GM13976 (cell line): ENCODE measurements at regions not wholly inside any gene's neighbourhood (a gene's known extent, or its start where the extent isn't known, plus 50 kb on each side); places are given as distances from the start of the nearest gene placed in this dataset.
"Not testable (repeated sequence)": the region's sequence is repeated elsewhere in the genome, so short reads cannot be mapped to it uniquely, and the experiment has no call there.

Experiments used
- DNase-seq: peaks from one replicate; pipeline ENCODE4 v3.0.0; 2012; ENCODE audit warnings: low spot score
- in situ Hi-C: fragments of 300-500 bp; cut with MboI; formaldehyde crosslinking; loops from one replicate; pipeline ENCODE4 v1.12.0; 2022; ENCODE audit warnings: low sequenced_read_pairs, mixed read lengths, inconsistent platforms; ENCODE audit not compliant: unreplicated experiment
- TF ChIP-seq, protein P1 (sequence below): IDR thresholded peaks from 2 replicates; pipeline ENCODE4 v1.5.1; 2012; ENCODE audit warnings: borderline replicate concordance, mild to moderate bottlenecking; ENCODE audit not compliant: insufficient read depth; ENCODE audit errors: extremely low read depth, missing control alignments, control extremely low read depth

DNA sequence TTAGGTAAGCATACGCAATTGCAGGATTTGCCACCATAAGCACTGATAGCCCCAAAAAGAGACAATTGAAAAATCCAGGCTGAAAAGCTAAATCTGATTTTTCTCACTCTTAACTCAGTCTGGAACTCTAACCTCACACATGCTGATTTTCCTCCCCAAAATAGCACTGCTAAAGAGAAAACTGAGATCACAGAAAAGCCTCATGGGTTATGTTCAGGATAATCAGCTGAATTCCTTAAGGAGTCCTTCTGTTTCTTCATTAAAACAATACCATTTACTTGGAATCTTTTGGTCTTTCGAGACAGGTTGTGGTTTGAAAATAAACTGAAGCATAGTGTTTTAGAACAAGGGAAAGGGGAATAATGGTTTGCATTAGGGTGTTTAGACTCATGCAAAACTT, 144.3 kb upstream of the LRRN1 start:
- TF ChIP-seq, protein P1, sequence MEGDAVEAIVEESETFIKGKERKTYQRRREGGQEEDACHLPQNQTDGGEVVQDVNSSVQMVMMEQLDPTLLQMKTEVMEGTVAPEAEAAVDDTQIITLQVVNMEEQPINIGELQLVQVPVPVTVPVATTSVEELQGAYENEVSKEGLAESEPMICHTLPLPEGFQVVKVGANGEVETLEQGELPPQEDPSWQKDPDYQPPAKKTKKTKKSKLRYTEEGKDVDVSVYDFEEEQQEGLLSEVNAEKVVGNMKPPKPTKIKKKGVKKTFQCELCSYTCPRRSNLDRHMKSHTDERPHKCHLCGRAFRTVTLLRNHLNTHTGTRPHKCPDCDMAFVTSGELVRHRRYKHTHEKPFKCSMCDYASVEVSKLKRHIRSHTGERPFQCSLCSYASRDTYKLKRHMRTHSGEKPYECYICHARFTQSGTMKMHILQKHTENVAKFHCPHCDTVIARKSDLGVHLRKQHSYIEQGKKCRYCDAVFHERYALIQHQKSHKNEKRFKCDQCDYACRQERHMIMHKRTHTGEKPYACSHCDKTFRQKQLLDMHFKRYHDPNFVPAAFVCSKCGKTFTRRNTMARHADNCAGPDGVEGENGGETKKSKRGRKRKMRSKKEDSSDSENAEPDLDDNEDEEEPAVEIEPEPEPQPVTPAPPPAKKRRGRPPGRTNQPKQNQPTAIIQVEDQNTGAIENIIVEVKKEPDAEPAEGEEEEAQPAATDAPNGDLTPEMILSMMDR, result no peak
- no peak for DNase-seq
- in situ Hi-C loops, result no loop called here

DNA sequence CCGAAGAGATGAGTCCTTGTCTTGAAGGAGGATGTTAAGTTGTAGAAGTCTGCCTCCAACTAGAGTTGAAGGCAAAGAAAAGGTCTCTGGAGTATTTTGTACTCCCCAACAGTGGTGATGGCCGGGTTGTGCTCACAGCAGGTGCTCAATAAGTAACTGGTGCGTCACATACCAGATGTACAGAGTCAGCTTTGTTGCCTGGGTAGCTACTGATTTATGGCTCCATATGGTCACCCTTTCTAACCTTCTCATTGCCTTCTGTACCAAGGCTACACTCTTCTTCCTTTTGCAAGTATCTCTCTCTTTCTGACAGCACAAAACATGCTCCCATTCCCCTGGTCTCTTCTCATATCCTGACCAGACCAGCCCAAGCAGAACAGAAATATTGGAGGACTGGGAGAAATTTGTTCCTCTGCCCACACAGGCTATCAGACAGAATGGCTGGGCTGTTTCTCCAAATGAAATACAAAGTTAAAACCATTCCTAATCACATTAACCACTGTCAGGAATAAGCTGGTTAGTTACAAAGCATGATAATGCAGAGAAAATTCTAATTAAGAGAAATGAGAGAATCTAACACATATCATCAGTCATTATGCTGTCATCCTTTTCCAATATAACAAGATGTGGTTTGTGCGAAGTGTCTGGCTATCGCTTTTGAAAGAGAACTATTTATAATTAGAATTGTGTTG, 150.1 kb upstream of the LRRN1 start:
- TF ChIP-seq, protein P1, result no peak
- in situ Hi-C loops, result no loop called here
- DNase-seq, result no peak

DNA sequence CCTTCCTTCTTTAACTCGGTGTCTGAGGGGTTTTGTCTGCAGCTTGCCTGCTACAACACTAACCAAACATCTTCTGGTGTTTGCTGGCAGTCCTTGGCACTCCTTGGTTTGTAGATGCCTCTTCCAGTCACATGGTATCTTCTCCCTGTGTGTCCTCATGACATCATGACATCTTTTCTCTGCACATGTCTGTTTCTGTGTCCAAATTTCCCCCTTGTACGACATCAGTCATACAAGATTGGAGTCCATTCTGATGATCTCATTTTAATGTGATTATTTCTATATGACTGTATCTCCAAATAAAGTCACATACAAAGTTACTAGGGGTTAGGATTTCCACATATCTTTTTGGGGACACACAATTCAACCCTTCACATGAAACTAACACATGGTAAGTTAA, 152.3 kb upstream of the LRRN1 start:
- TF ChIP-seq, protein P1, result no peak
- in situ Hi-C loops, result no loop called here
- DNase-seq, result no peak

DNA sequence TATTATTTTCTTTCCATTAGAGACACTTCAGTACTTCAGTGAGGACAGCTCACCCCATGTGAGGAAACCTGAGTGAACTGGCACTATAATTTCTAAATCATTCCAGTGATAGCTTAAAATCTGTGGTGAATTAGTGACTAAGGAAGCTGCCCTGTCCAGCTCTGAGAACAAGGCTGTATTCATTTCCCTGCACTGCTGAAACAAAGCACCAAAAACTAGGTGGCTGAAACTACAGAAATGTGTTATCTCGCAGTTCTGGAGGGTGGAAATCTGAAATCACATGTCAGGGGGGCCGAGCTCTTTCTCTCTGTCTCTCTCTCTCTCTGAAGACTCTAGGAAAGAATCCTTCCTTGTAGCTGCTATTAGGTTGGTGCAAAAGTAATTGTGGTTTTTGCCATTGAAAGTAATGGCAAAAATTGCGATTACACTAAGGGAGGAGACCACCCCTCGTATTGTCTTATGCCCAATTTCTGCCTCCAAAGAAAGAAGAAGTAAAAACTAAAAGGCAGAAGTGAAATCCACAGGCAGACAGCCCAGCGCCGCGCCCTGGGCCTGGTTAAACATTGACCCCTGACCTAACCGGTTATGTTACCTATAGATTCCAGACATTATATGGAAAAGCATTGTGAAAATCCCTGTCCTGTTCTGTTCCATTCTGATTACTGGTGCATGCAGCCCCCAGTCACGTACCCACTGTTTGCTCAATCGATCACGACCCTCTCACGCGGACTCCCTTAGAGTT, 153.0 kb upstream of the LRRN1 start:
- DNase-seq, in situ Hi-C loops: not testable (repeated sequence)

DNA sequence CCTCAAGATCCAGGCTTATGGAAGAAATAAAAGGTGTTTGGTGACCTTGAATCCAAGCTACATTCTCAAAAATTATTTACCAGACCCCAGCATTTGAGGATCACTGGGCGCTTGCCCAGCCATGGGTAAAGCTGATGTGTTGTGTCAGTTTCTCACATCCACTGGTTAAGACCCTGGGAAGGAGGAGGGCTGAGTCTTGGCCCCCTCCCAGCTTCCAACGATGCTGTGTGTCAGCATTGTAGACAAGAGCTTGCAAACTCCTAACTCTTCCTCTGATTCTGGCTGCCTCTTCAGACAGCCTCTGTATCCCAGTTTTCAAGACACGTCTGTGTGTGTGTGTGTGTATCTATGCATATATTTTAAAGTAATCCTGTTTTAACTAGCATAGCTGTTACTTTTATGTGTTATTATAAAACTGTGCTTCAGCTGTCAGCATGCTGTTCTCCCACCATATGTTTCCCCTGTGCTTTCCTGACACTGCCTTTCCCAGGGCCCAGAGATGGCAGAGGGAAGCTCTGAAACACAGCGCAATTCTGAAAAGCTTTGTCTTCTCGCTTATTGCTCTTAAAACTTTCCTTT, 157.3 kb upstream of the LRRN1 start:
- no peak for DNase-seq
- TF ChIP-seq, protein P1, result no peak
- in situ Hi-C loops, result no loop called here

DNA sequence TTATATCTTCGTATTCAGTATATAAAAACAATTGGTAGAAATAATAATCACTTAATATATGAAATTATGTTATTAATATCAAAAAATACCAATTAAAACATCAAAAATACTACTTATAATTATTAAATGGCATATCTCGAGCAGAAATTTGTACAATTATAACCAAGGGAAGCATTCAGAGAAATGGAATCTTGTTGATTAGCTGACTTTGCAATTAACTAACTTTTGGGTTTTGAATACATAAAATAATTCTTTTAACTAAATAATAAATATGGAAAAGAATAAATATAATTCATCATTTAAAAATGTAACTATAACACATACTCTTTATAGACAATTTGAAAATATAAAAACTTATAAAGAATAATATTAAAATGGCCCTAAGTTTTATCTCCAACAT, 160.2 kb upstream of the LRRN1 start:
- in situ Hi-C loops, result no loop called here
- DNase-seq, result no peak
- TF ChIP-seq, protein P1, result no peak

DNA sequence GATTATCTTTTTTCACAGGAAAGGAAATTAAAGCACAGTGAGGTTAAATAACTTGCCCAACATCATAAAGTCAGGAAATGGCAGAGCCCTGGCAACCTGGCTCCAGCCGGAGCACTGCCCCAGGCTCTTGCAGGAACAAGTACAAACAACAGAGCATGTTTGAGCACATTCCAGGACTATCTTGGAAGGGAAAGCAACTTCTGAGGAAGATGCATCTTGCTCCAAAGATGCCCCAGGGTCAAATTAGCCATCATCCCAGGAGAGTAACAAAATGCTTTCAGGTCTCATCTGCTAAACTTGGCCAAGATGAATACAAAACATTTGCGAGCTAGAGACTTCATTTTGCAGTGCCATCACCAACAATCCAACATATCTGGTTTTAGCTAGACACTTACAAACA, 162.4 kb upstream of the LRRN1 start:
- in situ Hi-C loops, result no loop called here
- TF ChIP-seq, protein P1, result no peak
- no peak for DNase-seq
